ENCODE measurements at regions not wholly inside any gene's neighbourhood (a gene's known extent, or its start where the extent isn't known, plus 50 kb on each side); places are given as distances from the start of the nearest gene placed in this dataset.

GRCh38 chr1:94637121-94637520, 95.6 kb upstream of the F3 start:
- no peak overlapping the region for H3K4me3 Mint-ChIP-seq
- no peak for TF ChIP-seq CTCF (conservative IDR thresholded peaks at IDR 0.05)
- H3K4me3 ChIP-seq (ENCODE audit: low read length), result no peak overlapping the region
- H3K9me3 Mint-ChIP-seq, result no peaks in the 10 kb centered on the region
- H3K27me3 Mint-ChIP-seq (ENCODE audit: insufficient read depth), result no peaks in the 10 kb centered on the region
- peaks cover 14% of the 10 kb centered on the region for H3K4me1 Mint-ChIP-seq
- no peak for DNase-seq
- peaks cover 3% of the 10 kb centered on the region for H3K4me1 ChIP-seq (ENCODE audit: control insufficient read depth, insufficient read depth, low read length)
- H3K36me3 Mint-ChIP-seq (ENCODE audit: low read depth), result no peaks in the 10 kb centered on the region
- no peak overlapping the region for H3K27ac ChIP-seq (ENCODE audit: low read depth, low read length)
- no peak overlapping the region for H3K27ac Mint-ChIP-seq
- H3K9me3 ChIP-seq (ENCODE audit: control insufficient read depth, low read length), result no peaks in the 10 kb centered on the region
- H3K9ac ChIP-seq (ENCODE audit: extremely low read depth, low read length, poor library complexity, severe bottlenecking), result no peak overlapping the region
- no peaks in the 10 kb centered on the region for H3K27me3 ChIP-seq (ENCODE audit: control insufficient read depth, insufficient read depth, low read length, poor library complexity, severe bottlenecking)
- H3K36me3 ChIP-seq (ENCODE audit: control insufficient read depth, insufficient read depth, low read length), result no peaks in the 10 kb centered on the region
- WGBS, 2 experiments (ENCODE audit: insufficient coverage in 1 of 2, insufficient read length in 1 of 2), result 91 to 100% methylated on average over 2 to 3 of the region's 3 CpGs

- no peak overlapping the region for H3K4me3 ChIP-seq (ENCODE audit: low read length)
- no peak for DNase-seq
- no peaks in the 10 kb centered on the region for H3K27me3 ChIP-seq (ENCODE audit: control insufficient read depth, insufficient read depth, low read length, poor library complexity, severe bottlenecking)
- H3K4me1 ChIP-seq (ENCODE audit: control insufficient read depth, insufficient read depth, low read length), result peaks cover 3% of the 10 kb centered on the region
- Mint-ChIP-seq H3K9me3 (no peaks in the 10 kb centered on the region), H3K4me3 (no peak overlapping the region), H3K4me1 (peaks cover 14% of the 10 kb centered on the region), H3K36me3 (ENCODE audit: low read depth) (no peaks in the 10 kb centered on the region), H3K27me3 (ENCODE audit: insufficient read depth) (no peaks in the 10 kb centered on the region), H3K27ac (no peak overlapping the region)
- no peak for TF ChIP-seq CTCF (conservative IDR thresholded peaks at IDR 0.05)
- no peak overlapping the region for H3K9ac ChIP-seq (ENCODE audit: extremely low read depth, low read length, poor library complexity, severe bottlenecking)
- 93 to 100% methylated on average over 1 of the region's 3 CpGs for WGBS, 2 experiments (ENCODE audit: insufficient coverage in 1 of 2, insufficient read length in 1 of 2)
- peaks cover 3% of the 10 kb centered on the region for H3K9me3 ChIP-seq (ENCODE audit: control insufficient read depth, low read length)
- H3K27ac ChIP-seq (ENCODE audit: low read depth, low read length), result no peak overlapping the region
- no peaks in the 10 kb centered on the region for H3K36me3 ChIP-seq (ENCODE audit: control insufficient read depth, insufficient read depth, low read length)
Observed at GRCh38 chr1:94636624-94637023, 95.1 kb upstream of the F3 start.

GRCh38 chr1:94636100-94636499, 94.5 kb upstream of the F3 start:
- Histone ChIP-seq H3K9me3 (ENCODE audit: control insufficient read depth, low read length) (peaks cover 6% of the 10 kb centered on the region), H3K4me3 (ENCODE audit: low read length) (no peak overlapping the region), H3K27me3 (ENCODE audit: control insufficient read depth, insufficient read depth, low read length, poor library complexity, severe bottlenecking) (no peaks in the 10 kb centered on the region), H3K9ac (ENCODE audit: extremely low read depth, low read length, poor library complexity, severe bottlenecking) (no peak overlapping the region), H3K4me1 (ENCODE audit: control insufficient read depth, insufficient read depth, low read length) (peaks cover 3% of the 10 kb centered on the region), H3K27ac (ENCODE audit: low read depth, low read length) (no peak overlapping the region), H3K36me3 (ENCODE audit: control insufficient read depth, insufficient read depth, low read length) (no peaks in the 10 kb centered on the region)
- Mint-ChIP-seq H3K36me3 (ENCODE audit: low read depth) (no peaks in the 10 kb centered on the region), H3K4me3 (no peak overlapping the region), H3K4me1 (peaks cover 14% of the 10 kb centered on the region), H3K27me3 (ENCODE audit: insufficient read depth) (no peaks in the 10 kb centered on the region), H3K9me3 (no peaks in the 10 kb centered on the region), H3K27ac (no peak overlapping the region)
- DNase-seq, result no peak
- WGBS, 2 experiments (ENCODE audit: insufficient coverage in 1 of 2, insufficient read length in 1 of 2), result 91 to 94% methylated on average over 2 of the region's 2 CpGs
- TF ChIP-seq CTCF (conservative IDR thresholded peaks at IDR 0.05), result no peak

Data from endodermal cell (in vitro differentiated cells).